Liver (tissue), 8 donors: ENCODE measurements at regions not wholly inside any gene's neighbourhood (a gene's known extent, or its start where the extent isn't known, plus 50 kb on each side); places are given as distances from the start of the nearest gene placed in this dataset.

Source experiments
- DNase-seq: peaks from one replicate; pipeline ENCODE4 v3.0.0-alpha.2; 2017; ENCODE audit warnings: low spot score
- H3K27ac ChIP-seq, 2 donors: one replicate each; pipeline ENCODE4 v1.7.0; 2013; ENCODE audit warnings: inconsistent platforms in 2 of 2, low read length in 2 of 2, control low read depth in 1 of 2, low read depth in 1 of 2, mild to moderate bottlenecking in 1 of 2
- H3K27me3 ChIP-seq, 4 donors: one replicate each; pipeline versions ENCODE4 v1.6.1 to v1.7.0; 2013; ENCODE audit warnings: low read length in 3 of 4, inconsistent platforms in 1 of 4, mild to moderate bottlenecking in 1 of 4, moderate library complexity in 1 of 4; ENCODE audit not compliant: control insufficient read depth in 4 of 4, insufficient read depth in 4 of 4
- H3K36me3 ChIP-seq, 4 donors: one replicate each; pipeline versions ENCODE4 v1.6.1 to v1.7.0; 2013; ENCODE audit warnings: low read length in 3 of 4, mild to moderate bottlenecking in 3 of 4, low read depth in 1 of 4, moderate library complexity in 1 of 4; ENCODE audit not compliant: control insufficient read depth in 4 of 4, insufficient read depth in 3 of 4
- H3K4me1 ChIP-seq, 4 donors: one replicate each; pipeline versions ENCODE4 v1.6.1 to v1.7.0; 2013; ENCODE audit warnings: low read length in 3 of 4, mild to moderate bottlenecking in 3 of 4, moderate library complexity in 1 of 4; ENCODE audit not compliant: control insufficient read depth in 4 of 4, insufficient read depth in 4 of 4
- H3K4me3 ChIP-seq, 3 donors: one replicate each; pipeline versions ENCODE4 v1.6.1 to v1.7.0; 2013; ENCODE audit warnings: low read length in 3 of 3, control low read depth in 1 of 3, low read depth in 1 of 3, mild to moderate bottlenecking in 1 of 3
- H3K9ac ChIP-seq, 2 donors: one replicate each; pipeline ENCODE4 v1.7.0; 2013; ENCODE audit warnings: low read length in 2 of 2, mild to moderate bottlenecking in 2 of 2, moderate library complexity in 2 of 2, control low read depth in 1 of 2, low read depth in 1 of 2
- H3K9me3 ChIP-seq, 4 donors: one replicate each; pipeline versions ENCODE4 v1.6.1 to v1.7.0; 2013; ENCODE audit warnings: low read length in 3 of 4; ENCODE audit not compliant: control insufficient read depth in 4 of 4
- CTCF ChIP-seq: fragments of 150-350 bp; IDR thresholded peaks from 2 replicates; pipeline ENCODE4 v1.5.1; 2017; ENCODE audit warnings: improper control_type of control experiment, low read depth, low read length; ENCODE audit not compliant: missing input control
- EGR1 ChIP-seq, 2 donors: IDR thresholded peaks; 2 replicates each; pipeline ENCODE4 v1.6.1; 2016 to 2018; ENCODE audit warnings: antibody characterized with exemption in 2 of 2, low read depth in 2 of 2
- FOXA1 ChIP-seq: IDR thresholded peaks from 2 replicates; pipeline ENCODE4 v1.6.1; 2016; ENCODE audit warnings: antibody characterized with exemption
- FOXA2 ChIP-seq: IDR thresholded peaks from 2 replicates; pipeline ENCODE4 v1.6.1; 2016; ENCODE audit warnings: antibody characterized with exemption
- GABPA ChIP-seq, 2 donors: IDR thresholded peaks in 1 of 2; conservative IDR thresholded peaks in 1 of 2; 2 replicates each; pipeline ENCODE4 v1.6.1; 2016; ENCODE audit warnings: antibody characterized with exemption in 2 of 2, mild to moderate bottlenecking in 1 of 2, moderate library complexity in 1 of 2
- HNF4A ChIP-seq, 2 donors: conservative IDR thresholded peaks; 2 replicates each; pipeline ENCODE4 v1.6.1; 2016; ENCODE audit warnings: antibody characterized with exemption in 2 of 2, mild to moderate bottlenecking in 2 of 2
- HNF4G ChIP-seq: IDR thresholded peaks from 2 replicates; pipeline ENCODE4 v1.6.1; 2016; ENCODE audit warnings: antibody characterized with exemption
- JUND ChIP-seq, 2 donors: IDR thresholded peaks; 2 replicates each; pipeline ENCODE4 v1.6.1; 2016; ENCODE audit warnings: antibody characterized with exemption in 2 of 2
- MAX ChIP-seq: IDR thresholded peaks from 2 replicates; pipeline ENCODE4 v1.6.1; 2016; ENCODE audit warnings: antibody characterized with exemption
- NR2F2 ChIP-seq: IDR thresholded peaks from 2 replicates; pipeline ENCODE4 v1.6.1; 2016; ENCODE audit warnings: antibody characterized with exemption
- RAD21 ChIP-seq, 2 donors: IDR thresholded peaks; 2 replicates each; pipeline ENCODE4 v1.6.1; 2016; ENCODE audit warnings: antibody characterized with exemption in 2 of 2, mild to moderate bottlenecking in 2 of 2
- REST ChIP-seq: IDR thresholded peaks from 2 replicates; pipeline ENCODE4 v1.6.1; 2016; ENCODE audit warnings: antibody characterized with exemption, mild to moderate bottlenecking
- SP1 ChIP-seq: IDR thresholded peaks from 2 replicates; pipeline ENCODE4 v1.6.1; 2018; ENCODE audit warnings: antibody characterized with exemption, mild to moderate bottlenecking
- YY1 ChIP-seq: IDR thresholded peaks from 2 replicates; pipeline ENCODE4 v1.6.1; 2016; ENCODE audit warnings: antibody characterized with exemption, mild to moderate bottlenecking
- ZBTB33 ChIP-seq: IDR thresholded peaks from 2 replicates; pipeline ENCODE4 v1.6.1; 2016; ENCODE audit warnings: antibody characterized with exemption
- WGBS: extraction: QIAGEN DNeasy Blood & Tissue Kit; methylation state at CpG from one replicate; pipeline ENCODE4 v1.1.7; 2013; 5-methylcytosine and 5-hydroxymethylcytosine counted together
- donor health status: healthy.
- donor health status: healthy.
- donor health status: healthy.
- donor health status: healthy.
- donor health status: healthy.

- H3K4me3 ChIP-seq: no peak overlapping the region
- H3K9ac ChIP-seq: no peak overlapping the region
- H3K36me3 ChIP-seq: no peaks in the 10 kb centered on the region
- no peak for TF ChIP-seq EGR1 (IDR thresholded peaks at IDR 0.05; ENCODE audit: low read depth in 2 of 2)
- TF ChIP-seq ZBTB33: no peak
- TF ChIP-seq CTCF: no peak
- TF ChIP-seq FOXA2: no peak
- no peak for TF ChIP-seq NR2F2
- TF ChIP-seq YY1: no peak
- no peak for TF ChIP-seq FOXA1
- TF ChIP-seq HNF4A (conservative IDR thresholded peaks at IDR 0.05): no peak
- no peak for TF ChIP-seq RAD21 (IDR thresholded peaks at IDR 0.05)
- no peak for TF ChIP-seq MAX
- TF ChIP-seq REST: no peak
- TF ChIP-seq HNF4G: no peak
- H3K27ac ChIP-seq: no peak overlapping the region
- 51% methylated on average over 3 of the region's 3 CpGs for WGBS
- no peaks in the 10 kb centered on the region for H3K27me3 ChIP-seq
- no peaks in the 10 kb centered on the region for H3K9me3 ChIP-seq
- H3K4me1 ChIP-seq: no peaks in the 10 kb centered on the region
- DNase-seq: no peak
Measured at GRCh38 chr13:84362777-84363176, 480.5 kb upstream of the SLITRK1 start.

GRCh38 chr13:84360822-84361221 is 478.5 kb upstream of the SLITRK1 start:
- TF ChIP-seq NR2F2: no peak
- TF ChIP-seq HNF4A (conservative IDR thresholded peaks at IDR 0.05): no peak
- TF ChIP-seq YY1: no peak
- TF ChIP-seq EGR1 (IDR thresholded peaks at IDR 0.05; ENCODE audit: low read depth in 2 of 2): no peak
- TF ChIP-seq GABPA (IDR thresholded peaks at IDR 0.05 in 1 of 2, conservative IDR thresholded peaks at IDR 0.05 in 1 of 2): no peak
- no peak for TF ChIP-seq MAX
- TF ChIP-seq RAD21 (IDR thresholded peaks at IDR 0.05): no peak
- no peak for TF ChIP-seq HNF4G
- TF ChIP-seq REST: no peak
- no peak for TF ChIP-seq FOXA2
- TF ChIP-seq FOXA1: no peak
- TF ChIP-seq JUND (IDR thresholded peaks at IDR 0.05): no peak
- TF ChIP-seq SP1: no peak
- no peaks in the 10 kb centered on the region for H3K27me3 ChIP-seq
- no peak overlapping the region for H3K4me3 ChIP-seq
- no peaks in the 10 kb centered on the region for H3K36me3 ChIP-seq
- no peaks in the 10 kb centered on the region for H3K9me3 ChIP-seq
- H3K27ac ChIP-seq: no peak overlapping the region
- no peaks in the 10 kb centered on the region for H3K4me1 ChIP-seq
- DNase-seq: no peak
- H3K9ac ChIP-seq: no peak overlapping the region
- WGBS: 88% methylated on average over 4 of the region's 4 CpGs
